ENCODE measurements at regions not wholly inside any gene's neighbourhood (a gene's known extent, or its start where the extent isn't known, plus 50 kb on each side); places are given as distances from the start of the nearest gene placed in this dataset.

GRCh38 chr3:72474775-72475174 lies 373.5 kb downstream of the SHQ1 start:
- TF ChIP-seq, protein P1, sequence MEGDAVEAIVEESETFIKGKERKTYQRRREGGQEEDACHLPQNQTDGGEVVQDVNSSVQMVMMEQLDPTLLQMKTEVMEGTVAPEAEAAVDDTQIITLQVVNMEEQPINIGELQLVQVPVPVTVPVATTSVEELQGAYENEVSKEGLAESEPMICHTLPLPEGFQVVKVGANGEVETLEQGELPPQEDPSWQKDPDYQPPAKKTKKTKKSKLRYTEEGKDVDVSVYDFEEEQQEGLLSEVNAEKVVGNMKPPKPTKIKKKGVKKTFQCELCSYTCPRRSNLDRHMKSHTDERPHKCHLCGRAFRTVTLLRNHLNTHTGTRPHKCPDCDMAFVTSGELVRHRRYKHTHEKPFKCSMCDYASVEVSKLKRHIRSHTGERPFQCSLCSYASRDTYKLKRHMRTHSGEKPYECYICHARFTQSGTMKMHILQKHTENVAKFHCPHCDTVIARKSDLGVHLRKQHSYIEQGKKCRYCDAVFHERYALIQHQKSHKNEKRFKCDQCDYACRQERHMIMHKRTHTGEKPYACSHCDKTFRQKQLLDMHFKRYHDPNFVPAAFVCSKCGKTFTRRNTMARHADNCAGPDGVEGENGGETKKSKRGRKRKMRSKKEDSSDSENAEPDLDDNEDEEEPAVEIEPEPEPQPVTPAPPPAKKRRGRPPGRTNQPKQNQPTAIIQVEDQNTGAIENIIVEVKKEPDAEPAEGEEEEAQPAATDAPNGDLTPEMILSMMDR (IDR thresholded peaks at IDR 0.05; ENCODE audit: control extremely low read depth in 1 of 3, insufficient read depth in 1 of 3, low read depth in 1 of 3, low read length in 3 of 3) = no peak
- TF ChIP-seq GABPA (IDR thresholded peaks at IDR 0.05; ENCODE audit: borderline replicate concordance, insufficient read depth, low read length) = no peak

All from H1 (cell line).